Hematopoietic multipotent progenitor cell treated with erythropoietin and hydrocortisone succinate and interleukin-3 and kit ligand, for 6 days (in vitro differentiated cells): ENCODE measurements at regions not wholly inside any gene's neighbourhood (a gene's known extent, or its start where the extent isn't known, plus 50 kb on each side); places are given as distances from the start of the nearest gene placed in this dataset.
A peak's percentile ranks its signal among the peaks of the same experiment; 100 is the strongest.

Source experiments
- DNase-seq: peaks from one replicate; pipeline ENCODE4 v3.0.0-alpha.2; 2015

DNA sequence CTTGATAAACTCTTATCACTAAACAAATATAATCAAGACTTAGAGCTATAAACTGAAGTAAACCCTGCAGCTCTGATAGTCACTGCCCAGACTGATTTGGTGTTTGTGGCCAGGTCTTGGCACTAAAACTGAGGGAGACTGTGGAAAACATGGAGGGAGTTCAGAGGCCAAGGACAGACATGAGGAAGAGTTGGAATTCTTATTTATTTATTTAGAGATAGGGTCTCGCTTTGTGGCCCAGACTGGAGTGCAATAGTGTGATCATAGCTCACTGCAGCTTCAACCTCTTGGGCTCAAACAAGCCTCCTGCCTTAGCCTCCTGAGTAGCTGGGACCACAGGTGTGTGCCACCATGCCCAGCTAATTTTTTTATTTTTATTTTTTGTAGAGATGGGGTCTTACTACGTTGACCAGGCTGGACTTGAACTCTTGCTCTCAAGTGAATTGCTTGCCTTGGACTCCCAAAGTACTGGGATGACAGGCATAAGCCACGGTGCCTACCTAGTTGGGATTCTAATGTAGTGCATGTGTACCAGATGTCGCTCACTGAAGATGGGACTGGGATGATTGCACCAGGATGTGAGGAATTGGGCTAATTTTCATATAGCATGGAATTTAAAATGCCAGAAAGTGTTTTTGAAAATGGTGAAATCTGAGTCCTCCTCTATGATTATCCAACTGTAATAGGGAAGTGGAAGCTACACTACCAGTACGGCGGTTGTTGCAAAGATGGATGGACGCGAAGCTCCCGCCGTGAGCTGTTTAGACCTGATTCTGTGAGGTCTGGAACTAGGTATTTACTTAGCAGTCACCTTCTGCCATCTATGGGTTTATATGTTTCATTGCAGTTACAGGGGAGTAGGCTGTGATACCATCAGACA is 52.7 kb upstream of the CTLA4 start:
- peak; percentile 84 for DNase-seq

- no peak for DNase-seq
Observed at GRCh38 chr2:203815541-203815898, 52.1 kb upstream of the CTLA4 start.

DNA sequence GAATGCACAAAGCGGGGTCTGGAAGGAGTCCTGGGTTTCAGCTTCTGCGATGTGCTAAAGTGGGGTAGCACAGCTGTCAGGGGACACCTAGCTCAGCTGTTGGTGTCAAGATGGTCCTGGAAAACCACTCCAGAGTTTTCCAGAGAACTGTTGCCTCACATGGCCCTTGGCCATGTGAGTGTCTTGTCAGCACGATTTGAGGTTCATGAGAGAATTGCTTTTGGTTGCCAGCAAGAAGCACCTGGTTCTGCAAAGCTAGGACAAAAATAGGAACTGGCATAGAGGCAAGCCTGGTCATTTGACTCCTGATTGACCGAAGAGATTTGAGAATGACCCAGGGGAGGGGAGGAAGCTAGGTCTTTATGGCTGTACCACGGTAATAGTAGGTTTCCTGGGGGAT is 50.4 kb upstream of the CTLA4 start:
- no peak for DNase-seq
